ENCODE measurements at regions not wholly inside any gene's neighbourhood (a gene's known extent, or its start where the extent isn't known, plus 50 kb on each side); places are given as distances from the start of the nearest gene placed in this dataset.
"Not testable (repeated sequence)": the region's sequence is repeated elsewhere in the genome, so short reads cannot be mapped to it uniquely, and the experiment has no call there.

DNA sequence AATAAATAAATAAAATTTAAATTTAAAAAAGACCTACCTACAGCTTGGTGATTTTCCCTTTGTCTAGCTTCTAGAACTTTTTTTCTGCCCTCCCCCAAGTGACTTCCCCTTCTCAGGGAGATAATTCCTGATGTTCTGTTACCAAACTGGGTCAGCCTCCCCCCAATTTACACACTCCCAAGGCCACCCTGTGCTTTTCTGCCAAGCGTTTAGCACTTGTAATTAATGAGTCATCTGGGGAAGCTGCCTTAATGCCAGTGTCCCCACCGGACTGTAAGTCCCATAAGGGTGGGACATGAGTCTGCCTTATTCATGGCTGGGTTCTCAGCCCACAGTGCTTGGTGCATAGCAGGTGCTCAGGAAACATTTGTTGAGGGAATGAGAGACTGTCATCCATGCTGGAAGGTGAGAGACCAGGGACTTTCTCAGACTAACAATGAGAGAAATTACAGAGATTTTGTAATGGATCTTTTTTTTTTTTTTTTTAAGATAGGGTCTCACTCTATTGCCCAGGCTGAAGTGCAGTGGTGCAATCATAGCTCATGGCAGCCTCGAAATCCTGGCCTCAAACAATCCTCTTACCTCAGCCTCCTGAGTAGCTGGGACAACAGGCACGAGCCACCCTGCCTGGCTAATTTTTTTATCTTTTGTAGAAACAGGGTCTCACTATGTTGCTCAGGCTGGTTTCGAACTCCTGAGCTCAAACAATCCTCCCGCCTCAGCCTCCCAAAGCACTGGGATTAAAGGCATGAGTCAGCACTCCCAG lies 106.8 kb downstream of the PHETA1 start:
- Histone ChIP-seq H3K9me2 (replicated peaks; ENCODE audit: insufficient read depth) (no peaks in the 10 kb centered on the region), H3K4me3 (no peak overlapping the region), H3K79me2 (no peaks in the 10 kb centered on the region), H3K9me3 (ENCODE audit: low read depth) (no peaks in the 10 kb centered on the region), H3K4me2 (no peak overlapping the region), H3K4me1 (ENCODE audit: insufficient read depth) (no peaks in the 10 kb centered on the region), H3K27ac (no peak overlapping the region), H4K20me1 (ENCODE audit: insufficient read depth, poor library complexity, severe bottlenecking) (no peaks in the 10 kb centered on the region), H3K27me3 (no peaks in the 10 kb centered on the region), H3K36me3 (replicated peaks; ENCODE audit: insufficient read depth, low read depth) (no peaks in the 10 kb centered on the region), H2AFZ (no peak overlapping the region)
- TF ChIP-seq EZH2phosphoT487 (IDR thresholded peaks at IDR 0.05; ENCODE audit: low read depth, severe bottlenecking, unreplicated experiment) (no peak), EZH2 (IDR thresholded peaks at IDR 0.05; ENCODE audit: borderline replicate concordance) (no peak)
- TF ChIP-seq, protein P1, sequence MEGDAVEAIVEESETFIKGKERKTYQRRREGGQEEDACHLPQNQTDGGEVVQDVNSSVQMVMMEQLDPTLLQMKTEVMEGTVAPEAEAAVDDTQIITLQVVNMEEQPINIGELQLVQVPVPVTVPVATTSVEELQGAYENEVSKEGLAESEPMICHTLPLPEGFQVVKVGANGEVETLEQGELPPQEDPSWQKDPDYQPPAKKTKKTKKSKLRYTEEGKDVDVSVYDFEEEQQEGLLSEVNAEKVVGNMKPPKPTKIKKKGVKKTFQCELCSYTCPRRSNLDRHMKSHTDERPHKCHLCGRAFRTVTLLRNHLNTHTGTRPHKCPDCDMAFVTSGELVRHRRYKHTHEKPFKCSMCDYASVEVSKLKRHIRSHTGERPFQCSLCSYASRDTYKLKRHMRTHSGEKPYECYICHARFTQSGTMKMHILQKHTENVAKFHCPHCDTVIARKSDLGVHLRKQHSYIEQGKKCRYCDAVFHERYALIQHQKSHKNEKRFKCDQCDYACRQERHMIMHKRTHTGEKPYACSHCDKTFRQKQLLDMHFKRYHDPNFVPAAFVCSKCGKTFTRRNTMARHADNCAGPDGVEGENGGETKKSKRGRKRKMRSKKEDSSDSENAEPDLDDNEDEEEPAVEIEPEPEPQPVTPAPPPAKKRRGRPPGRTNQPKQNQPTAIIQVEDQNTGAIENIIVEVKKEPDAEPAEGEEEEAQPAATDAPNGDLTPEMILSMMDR (IDR thresholded peaks at IDR 0.05; ENCODE audit: poor library complexity): no peak
- DNase-seq (ENCODE audit: low spot score): no peak
- 78% methylated on average over 6 of the region's 6 CpGs for WGBS (ENCODE audit: low lambda C conversion rate, missing lambda C conversion rate)

DNA sequence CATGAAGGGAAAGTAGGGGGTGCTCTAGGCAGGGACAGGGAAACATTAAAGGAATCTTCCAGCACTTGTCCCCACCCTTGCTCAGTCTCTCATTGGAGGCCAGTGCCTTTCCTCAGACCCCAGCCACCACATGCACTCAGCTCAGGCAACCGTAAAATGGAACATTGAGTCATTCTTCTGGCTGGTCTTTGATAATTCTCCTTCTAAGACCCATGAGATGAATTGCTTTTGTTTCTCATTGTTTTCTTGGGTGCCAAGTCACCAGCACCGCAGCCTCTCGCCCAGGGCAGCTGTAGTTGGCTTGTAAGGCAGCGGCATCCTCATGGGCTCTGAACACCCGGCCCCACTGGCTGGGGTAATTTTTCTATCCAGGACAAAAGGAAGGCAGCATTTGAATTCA lies 108.2 kb downstream of the PHETA1 start:
- H4K20me1 ChIP-seq (ENCODE audit: insufficient read depth, poor library complexity, severe bottlenecking): no peaks in the 10 kb centered on the region
- H2AFZ ChIP-seq: no peak overlapping the region
- no peaks in the 10 kb centered on the region for H3K9me2 ChIP-seq (replicated peaks; ENCODE audit: insufficient read depth)
- no peak overlapping the region for H3K27ac ChIP-seq
- no peaks in the 10 kb centered on the region for H3K9me3 ChIP-seq (ENCODE audit: low read depth)
- H3K4me2 ChIP-seq: no peak overlapping the region
- no peaks in the 10 kb centered on the region for H3K79me2 ChIP-seq
- TF ChIP-seq EZH2phosphoT487 (IDR thresholded peaks at IDR 0.05; ENCODE audit: low read depth, severe bottlenecking, unreplicated experiment) (no peak), EZH2 (IDR thresholded peaks at IDR 0.05; ENCODE audit: borderline replicate concordance) (no peak)
- TF ChIP-seq, protein P1 (IDR thresholded peaks at IDR 0.05; ENCODE audit: poor library complexity): no peak
- no peaks in the 10 kb centered on the region for H3K4me1 ChIP-seq (ENCODE audit: insufficient read depth)
- peaks cover 4% of the 10 kb centered on the region for H3K27me3 ChIP-seq
- no peaks in the 10 kb centered on the region for H3K36me3 ChIP-seq (replicated peaks; ENCODE audit: insufficient read depth, low read depth)
- no peak overlapping the region for H3K4me3 ChIP-seq
- no peak for DNase-seq (ENCODE audit: low spot score)
- 95% methylated on average over 5 of the region's 5 CpGs for WGBS (ENCODE audit: low lambda C conversion rate, missing lambda C conversion rate)

DNA sequence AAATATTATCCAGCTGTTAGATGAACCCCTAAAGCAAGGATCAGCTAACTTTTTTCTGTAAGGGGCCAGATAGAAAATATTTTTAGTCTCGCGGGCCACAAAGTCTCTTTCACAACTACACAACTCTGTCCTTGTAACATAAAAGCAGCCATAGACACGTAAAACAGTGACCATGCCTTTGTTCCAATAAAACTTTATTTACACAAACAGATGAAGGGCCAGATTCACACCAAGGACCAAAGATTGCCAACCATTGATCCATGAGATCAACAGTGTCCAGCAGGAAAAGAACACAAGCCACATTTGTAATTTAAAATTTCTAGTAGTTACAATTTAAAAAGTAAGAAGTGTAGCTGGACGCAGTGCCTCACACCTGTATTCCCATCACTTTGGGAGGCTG lies 109.7 kb downstream of the PHETA1 start:
- Histone ChIP-seq H3K9me3 (ENCODE audit: low read depth) (no peaks in the 10 kb centered on the region), H3K4me2 (no peak overlapping the region), H3K27ac (no peak overlapping the region), H4K20me1 (ENCODE audit: insufficient read depth, poor library complexity, severe bottlenecking) (no peaks in the 10 kb centered on the region), H2AFZ (no peak overlapping the region), H3K4me1 (ENCODE audit: insufficient read depth) (no peaks in the 10 kb centered on the region), H3K9me2 (replicated peaks; ENCODE audit: insufficient read depth) (no peaks in the 10 kb centered on the region), H3K27me3 (peaks cover 4% of the 10 kb centered on the region), H3K79me2 (no peaks in the 10 kb centered on the region), H3K36me3 (replicated peaks; ENCODE audit: insufficient read depth, low read depth) (no peaks in the 10 kb centered on the region), H3K4me3 (no peak overlapping the region)
- 89% methylated on average over 4 of the region's 4 CpGs for WGBS (ENCODE audit: low lambda C conversion rate, missing lambda C conversion rate)
- TF ChIP-seq, protein P1 (IDR thresholded peaks at IDR 0.05; ENCODE audit: poor library complexity): no peak
- TF ChIP-seq EZH2phosphoT487 (IDR thresholded peaks at IDR 0.05; ENCODE audit: low read depth, severe bottlenecking, unreplicated experiment) (no peak), EZH2 (IDR thresholded peaks at IDR 0.05; ENCODE audit: borderline replicate concordance) (no peak)
- DNase-seq (ENCODE audit: low spot score): no peak

DNA sequence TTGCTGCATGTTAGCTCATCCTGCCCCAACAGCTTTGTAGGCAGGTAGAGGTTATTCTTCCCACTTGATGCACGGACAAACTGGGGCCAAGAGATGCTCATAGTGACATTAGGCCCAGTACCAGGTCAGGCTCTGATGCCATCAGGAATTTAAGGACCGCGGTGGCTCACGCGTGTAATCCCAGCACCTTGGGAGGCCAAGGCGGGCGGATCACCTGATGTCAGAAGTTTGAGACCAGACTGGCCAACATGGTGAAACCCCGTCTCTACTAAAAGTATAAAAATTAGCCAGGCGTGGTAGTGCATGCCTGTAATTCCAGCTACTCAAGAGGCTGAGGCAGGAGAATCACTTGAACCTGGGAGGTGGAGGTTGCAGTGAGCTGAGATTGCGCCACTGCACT lies 110.8 kb downstream of the PHETA1 start:
- not testable (repeated sequence) for H2AFZ ChIP-seq; H3K27me3 ChIP-seq; H3K27ac ChIP-seq; H3K9me3 ChIP-seq (ENCODE audit: low read depth); H3K4me3 ChIP-seq; DNase-seq (ENCODE audit: low spot score); H3K4me2 ChIP-seq; H3K36me3 ChIP-seq (replicated peaks; ENCODE audit: insufficient read depth, low read depth); H3K9me2 ChIP-seq (replicated peaks; ENCODE audit: insufficient read depth); H4K20me1 ChIP-seq (ENCODE audit: insufficient read depth, poor library complexity, severe bottlenecking); H3K4me1 ChIP-seq (ENCODE audit: insufficient read depth); H3K79me2 ChIP-seq
- 89% methylated on average over 10 of the region's 10 CpGs for WGBS (ENCODE audit: low lambda C conversion rate, missing lambda C conversion rate)

All from hepatocyte (in vitro differentiated cells).